NOMO-1 treated with dmso at 0.1 percent for 144 hours (cell line): ENCODE measurements at regions not wholly inside any gene's neighbourhood (a gene's known extent, or its start where the extent isn't known, plus 50 kb on each side); places are given as distances from the start of the nearest gene placed in this dataset.

Experiments
- DNase-seq: peaks from one replicate; lab custom pipeline; 2025; ENCODE audit not compliant: unreplicated experiment; lab: John Stamatoyannopoulos, UW

- DNase-seq: no peak
Measured at GRCh38 chr9:129321286-129322021, 143.4 kb upstream of the IER5L start.

- peak; percentile 82 for DNase-seq
Measured at GRCh38 chr9:129320575-129321285, 142.7 kb upstream of the IER5L start.

- no peak for DNase-seq
Measured at GRCh38 chr9:129319938-129320481, 141.9 kb upstream of the IER5L start.

GRCh38 chr9:129319076-129319937 is 141.2 kb upstream of the IER5L start:
- no peak for DNase-seq

DNA sequence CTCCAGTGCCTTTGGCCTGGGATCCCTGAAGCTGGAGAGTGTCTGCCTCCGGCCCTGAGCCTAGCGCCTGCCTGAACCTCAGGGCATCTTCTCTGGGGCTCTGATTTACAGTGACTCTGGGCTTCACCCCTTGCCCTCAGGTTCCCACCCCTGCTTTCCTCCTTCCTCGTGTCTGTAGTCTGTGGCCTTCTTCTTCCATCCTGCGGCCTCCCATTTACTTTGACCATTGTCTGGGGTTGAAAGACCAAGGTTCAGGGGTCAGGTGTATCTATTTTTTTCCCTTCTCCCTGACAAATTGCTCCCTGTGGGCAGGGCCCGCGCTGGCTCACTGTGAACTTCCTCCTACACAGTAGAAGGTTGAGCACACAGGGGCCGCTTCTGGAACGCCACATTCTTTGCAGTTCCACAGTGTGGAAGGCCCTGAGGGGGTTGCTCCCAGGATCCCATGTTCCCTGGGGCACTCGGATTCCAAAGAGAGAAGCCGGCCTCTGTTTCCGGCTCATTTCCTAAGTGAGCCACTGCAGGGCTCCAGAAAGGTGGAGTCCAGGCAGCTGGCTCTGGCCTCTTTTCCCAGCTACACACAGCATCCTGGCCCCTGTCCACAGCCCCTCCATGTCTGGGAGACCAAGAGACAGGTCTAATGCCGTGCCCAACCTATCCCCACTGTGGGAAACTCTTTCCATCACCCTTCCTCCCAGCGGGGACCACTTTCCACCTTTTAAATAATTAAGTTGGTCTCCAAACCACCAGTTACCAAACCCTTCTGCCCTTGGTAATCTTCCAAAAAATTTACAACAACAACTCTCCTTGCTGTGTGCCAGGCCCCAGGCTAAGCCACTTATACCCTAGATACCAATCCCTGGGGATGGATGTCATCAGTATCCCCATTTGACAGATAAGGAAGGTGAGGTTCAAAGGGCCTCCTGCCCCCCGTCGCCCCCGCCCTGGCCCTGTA is 140.3 kb upstream of the IER5L start:
- no peak for DNase-seq

- DNase-seq: no peak
Measured at GRCh38 chr9:129317179-129318011, 139.3 kb upstream of the IER5L start.

DNA sequence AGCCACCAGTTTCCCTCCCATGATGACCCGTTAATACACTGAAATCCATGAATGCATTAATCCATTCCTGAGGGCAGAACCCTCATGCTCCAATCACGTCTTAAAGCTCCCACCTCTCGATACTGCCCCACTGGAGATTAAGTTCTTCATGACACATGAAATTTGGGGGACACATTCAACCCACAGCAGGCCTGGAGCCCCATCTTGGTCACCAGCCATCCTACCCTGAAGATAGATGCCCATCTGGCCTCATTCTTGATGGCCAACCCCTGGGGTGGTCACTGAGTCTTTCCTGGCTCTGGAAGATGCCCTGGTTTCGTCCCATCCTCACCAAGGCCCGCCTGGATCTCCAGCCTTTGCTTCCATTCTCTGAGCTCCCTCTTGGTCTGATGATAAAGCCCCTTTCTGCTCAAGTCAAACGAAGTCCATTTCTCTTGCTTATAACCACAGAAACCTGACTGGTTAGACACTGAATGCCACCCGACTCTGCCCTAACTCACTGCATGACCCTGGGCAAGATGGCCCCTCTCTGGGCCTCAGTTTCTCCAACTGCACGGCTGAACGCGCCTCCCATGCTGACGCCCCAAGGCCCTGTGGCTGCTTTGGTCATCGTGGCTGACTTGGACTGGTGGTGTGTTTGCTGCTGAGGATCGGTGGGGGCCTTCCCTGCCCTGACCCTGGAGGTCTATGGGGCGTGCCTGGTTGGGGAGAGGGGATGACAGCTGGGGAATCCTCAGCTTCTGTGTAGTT is 138.4 kb upstream of the IER5L start:
- DNase-seq: no peak

DNA sequence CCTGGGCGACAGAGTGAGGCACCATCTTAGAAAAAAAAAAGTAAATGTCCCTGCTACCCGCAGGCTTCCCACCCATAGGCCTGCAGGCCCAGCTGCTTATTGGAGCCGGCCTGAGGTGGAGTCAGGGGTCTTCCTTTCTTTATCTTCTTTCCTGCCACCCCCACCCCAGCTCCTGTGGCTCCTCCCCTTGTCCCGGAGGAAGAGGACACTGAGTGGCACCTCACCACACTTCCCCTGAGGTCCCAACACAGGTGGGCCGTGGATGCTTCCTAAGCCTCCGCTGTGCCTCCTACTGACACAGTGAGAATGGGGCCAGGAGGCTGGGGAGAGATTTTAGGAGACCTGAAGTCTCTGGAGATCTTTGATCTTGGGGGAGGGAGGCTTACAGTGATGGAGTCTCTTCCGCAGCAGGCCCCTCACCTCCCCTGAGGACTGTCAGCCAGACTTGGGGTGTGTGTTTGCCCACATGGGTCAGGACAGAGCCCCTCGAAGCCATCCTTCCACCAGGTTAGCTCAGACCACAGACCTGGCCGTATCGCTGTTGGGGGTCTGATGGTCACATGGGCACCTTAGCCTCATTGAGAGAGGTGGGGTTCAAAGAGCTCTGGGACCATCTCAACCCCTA is 135.4 kb upstream of the IER5L start:
- DNase-seq: no peak

- DNase-seq: no peak
Measured at GRCh38 chr9:129312251-129313122, 134.4 kb upstream of the IER5L start.

- DNase-seq: no peak
Measured at GRCh38 chr9:129311643-129312042, 133.6 kb upstream of the IER5L start.

DNA sequence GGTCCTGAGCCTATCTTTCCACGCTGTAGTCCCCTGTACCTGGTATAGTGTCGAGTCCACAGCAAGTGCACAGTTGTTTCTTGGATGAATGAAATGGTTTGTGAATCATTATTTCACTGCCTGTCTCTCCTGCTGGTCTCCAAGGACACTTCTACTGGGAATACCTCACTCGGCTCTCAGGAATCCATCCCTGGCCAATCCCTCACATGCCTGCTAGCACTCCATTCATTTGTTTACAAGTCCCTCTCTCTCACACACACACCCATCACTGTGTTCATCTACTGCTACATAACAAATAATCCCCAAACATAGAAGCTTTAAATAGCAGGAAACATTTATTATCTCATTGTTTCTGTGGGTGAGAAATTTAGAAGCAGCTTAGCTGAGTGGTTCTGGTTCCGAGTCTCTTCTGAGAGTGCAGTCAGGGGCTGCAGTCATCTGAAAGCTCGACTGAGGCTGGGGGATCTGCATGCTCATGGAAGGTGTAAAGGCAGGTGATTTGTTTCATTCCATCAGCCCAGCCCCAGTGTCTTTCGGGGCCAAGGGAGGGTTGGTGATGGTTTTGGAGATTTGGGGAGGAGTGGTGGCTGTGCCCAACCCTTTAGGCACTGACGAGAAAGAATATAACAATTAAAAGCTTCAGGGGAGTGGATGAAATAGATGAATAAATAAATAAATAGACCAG is 132.7 kb upstream of the IER5L start:
- no peak for DNase-seq

GRCh38 chr9:129309906-129310305 is 131.8 kb upstream of the IER5L start:
- DNase-seq: no peak

GRCh38 chr9:129309041-129309430 is 131.0 kb upstream of the IER5L start:
- no peak for DNase-seq

GRCh38 chr9:129307227-129307970 is 129.3 kb upstream of the IER5L start:
- DNase-seq: no peak

DNA sequence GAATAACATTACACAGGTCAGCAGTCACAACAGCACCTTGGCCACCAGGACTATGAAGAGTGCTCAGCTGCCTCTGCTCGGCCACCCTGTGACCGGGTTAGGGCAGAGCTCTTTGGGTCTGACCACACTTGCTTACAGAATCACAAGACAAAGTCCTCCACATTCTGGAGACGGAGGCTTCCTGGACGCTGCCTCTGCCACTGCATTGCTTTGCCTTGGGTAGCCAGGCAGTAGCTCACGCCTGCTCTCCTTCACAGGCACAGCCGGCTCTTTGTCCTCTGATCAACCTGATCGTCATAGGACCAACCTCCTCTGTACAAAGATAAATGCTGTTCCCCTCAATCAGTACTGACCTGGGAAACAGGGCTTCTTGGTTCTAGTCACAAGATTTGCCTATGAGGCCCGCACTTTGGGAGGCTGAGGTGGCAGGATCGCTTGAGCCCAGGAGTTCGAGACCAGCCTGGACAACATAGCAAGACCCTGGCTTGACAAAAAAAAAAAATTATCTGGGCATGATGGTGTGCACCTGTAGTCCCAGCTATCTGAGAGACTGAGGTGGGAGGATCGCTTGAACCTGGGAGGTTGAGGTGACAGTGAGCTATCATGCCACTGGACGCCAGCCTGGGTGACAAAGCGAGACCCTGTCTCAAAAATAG is 128.4 kb upstream of the IER5L start:
- no peak for DNase-seq

- no peak for DNase-seq
Measured at GRCh38 chr9:129305246-129305645, 127.2 kb upstream of the IER5L start.
